GM21423 (cell line): ENCODE measurements at regions not wholly inside any gene's neighbourhood (a gene's known extent, or its start where the extent isn't known, plus 50 kb on each side); places are given as distances from the start of the nearest gene placed in this dataset.
"Not testable (repeated sequence)": the region's sequence is repeated elsewhere in the genome, so short reads cannot be mapped to it uniquely, and the experiment has no call there.

ENCODE experiments used
- ATAC-seq: cut with Tn5 transposase; IDR thresholded peaks from one replicate; pipeline ENCODE4 v1.9.1; 2021; ENCODE audit warnings: mild to moderate bottlenecking, moderate library complexity; ENCODE audit not compliant: unreplicated experiment

DNA sequence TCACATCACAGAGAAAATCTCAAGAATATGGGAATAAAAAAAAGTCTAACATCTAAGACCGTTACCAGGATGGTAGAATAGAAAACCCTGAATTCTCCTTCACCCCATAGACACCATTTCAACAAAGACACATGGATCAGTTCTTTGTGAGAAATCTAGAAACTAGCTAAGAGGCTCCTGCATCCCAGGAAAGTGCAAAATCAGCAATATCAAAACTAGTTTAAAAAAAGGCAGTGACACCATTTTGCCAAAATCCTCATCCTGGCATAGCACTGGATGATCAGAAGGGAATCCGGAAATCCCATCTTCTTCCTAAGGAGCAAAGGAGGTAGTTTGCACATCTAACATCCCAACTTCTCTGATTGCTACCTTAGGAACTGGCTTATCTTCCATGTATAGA is 88.9 kb upstream of the MAGEE2 start:
- no peak for ATAC-seq

DNA sequence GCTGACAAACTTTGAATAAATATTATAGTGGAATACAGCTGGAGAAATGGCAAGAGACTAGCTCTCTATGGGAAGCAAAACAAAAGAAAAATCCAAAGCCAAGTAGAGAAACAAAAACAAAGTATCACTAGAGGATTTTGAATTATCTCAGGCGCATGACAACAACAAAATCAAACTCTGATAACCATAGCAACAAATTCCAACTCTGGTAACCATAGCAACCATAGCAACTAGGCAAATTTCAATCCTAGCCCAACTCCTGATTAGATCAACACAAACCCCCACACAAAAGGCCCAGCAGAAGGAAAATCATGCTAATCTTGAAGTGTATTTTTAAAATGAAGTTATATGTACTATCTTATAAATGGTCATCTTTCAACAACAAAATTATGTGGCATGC is 98.4 kb upstream of the MAGEE2 start:
- no peak for ATAC-seq

DNA sequence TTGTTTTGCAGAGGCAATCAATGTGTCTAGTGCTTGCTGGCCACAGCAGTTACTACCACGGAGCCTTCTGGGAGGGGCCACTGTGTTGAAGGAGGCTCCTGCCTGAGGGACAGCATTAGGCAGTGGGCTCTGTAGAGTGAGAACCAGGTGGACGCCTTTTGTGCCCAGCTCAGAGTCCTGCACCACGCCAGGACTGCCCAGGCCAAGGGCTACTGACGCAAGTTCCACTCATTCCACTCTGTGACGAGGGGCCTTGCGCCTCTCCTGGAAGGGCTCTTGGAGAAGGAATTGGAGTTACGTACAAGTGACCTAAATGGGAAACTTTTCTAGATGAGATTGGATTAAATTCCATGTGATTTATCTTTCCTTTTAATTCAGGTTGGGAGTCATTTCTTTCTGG is 102.8 kb upstream of the MAGEE2 start:
- no peak for ATAC-seq

DNA sequence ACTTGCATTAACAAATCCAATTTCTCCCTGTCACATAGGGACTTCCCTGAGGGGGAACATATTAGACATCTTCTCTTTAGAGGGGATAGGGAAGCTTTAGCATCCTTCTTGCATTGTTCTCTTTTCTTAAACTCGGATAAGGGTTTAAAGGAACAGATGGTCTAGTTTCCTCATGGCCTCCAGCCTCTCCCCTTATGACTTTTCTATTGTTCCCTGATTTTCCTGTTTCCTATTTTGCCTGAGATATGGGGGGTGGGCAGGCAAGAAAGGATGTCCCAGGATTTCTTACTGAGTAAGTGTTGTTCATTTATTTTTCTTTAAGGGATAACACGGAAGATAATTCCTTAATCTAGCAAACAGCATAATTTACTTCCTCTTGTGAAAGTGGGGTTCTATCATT is 107.7 kb upstream of the MAGEE2 start:
- no peak for ATAC-seq

DNA sequence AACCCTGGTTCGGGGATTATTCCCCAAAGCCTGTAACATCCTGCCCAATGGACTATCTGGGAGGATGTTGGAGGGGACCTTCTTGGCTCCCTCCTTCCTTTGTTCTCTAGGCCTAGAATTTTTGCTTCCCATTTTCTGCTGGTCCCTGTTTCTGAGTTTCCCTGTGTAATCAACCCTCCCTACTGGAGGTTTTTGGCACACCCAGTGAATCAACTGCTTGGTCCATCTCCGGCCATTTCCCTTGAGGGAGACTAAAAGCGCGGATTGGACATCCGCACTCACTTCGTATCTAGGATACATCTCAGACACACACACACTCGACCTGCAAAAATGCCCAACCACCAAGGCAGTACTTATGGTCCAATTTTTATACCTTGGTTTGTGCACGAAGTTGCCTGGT is 108.2 kb upstream of the MAGEE2 start:
- ATAC-seq, result no peak

DNA sequence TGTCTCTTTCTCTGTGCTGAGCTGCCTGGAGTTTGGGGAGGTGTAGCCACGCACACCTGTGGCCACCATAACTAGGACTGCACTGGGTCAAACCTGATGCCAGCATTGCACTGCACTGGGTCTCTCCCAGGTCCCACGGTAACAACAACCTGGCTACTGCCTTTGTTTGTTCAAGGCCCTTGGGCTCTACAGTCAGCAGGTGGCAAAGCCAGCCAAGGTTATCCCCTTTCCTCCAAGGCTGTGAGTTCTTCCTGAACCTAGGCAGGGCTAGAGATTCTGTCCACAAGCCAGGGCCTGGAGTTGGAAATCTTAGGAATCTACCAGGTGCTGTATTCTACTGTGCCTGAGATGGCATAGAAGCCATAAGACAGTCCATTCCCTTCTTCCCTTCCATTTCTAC is 126.7 kb upstream of the MAGEE2 start:
- no peak for ATAC-seq

DNA sequence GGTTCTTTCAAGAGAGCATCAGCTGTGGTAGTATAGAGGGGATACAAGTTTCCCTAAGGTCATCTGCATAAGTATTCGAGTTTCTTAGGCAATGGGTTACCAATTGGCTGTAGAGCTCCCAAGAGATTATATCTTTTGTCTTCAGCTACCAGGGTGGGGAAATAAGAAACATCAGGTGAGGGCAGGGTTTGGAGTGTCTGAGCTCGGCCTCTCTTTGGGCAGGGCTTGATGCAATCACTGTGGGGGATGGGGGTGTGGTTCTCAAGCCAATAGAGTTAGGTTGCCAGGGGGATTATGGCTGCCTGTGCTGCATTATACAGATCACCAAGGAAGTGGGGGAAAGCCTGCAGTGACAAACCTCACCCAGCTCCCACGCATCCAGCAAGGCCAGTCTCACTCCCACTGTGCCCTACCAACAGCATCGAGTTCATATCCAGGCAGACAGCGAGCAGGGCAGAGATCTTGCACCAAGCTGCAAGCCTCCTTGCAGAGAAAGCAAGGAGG is 172.1 kb upstream of the MAGEE2 start:
- no peak for ATAC-seq

DNA sequence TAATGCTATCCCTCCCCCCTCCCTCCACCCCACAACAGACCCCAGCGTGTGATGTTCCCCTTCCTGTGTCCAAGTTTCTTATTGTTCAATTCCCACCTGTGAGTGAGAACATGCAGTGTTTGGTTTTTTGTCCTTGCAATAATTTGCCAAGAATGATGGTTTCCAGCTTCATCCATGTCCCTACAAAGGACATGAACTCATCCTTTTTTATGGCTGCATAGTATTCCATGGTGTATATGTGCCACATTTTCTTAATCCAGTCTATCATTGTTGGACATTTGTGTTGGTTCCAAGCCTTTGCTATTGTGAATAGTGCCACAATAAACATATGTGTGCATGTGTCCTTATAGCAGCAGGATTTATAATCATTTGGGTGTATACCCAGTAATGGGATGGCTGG is 176.3 kb upstream of the MAGEE2 start:
- ATAC-seq, result not testable (repeated sequence)

DNA sequence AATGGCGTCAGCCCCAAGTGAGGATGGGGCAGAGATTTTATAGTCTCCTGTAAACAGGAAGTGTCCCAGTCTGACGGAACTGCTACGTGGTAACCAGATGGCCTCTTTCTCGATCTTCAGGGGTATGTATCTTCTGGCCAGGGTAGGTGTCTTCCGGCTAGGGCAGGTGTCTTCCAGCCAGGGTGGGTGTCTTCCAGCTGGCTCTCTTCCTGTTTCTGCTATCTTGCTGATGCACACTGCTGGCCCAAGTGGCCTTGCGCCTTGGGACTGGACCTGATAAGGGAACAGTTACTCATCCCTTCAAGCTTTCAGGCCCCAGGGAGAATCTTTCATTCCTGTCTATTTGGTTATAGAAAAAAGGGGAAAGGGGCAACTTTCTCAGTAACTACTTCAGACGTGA is 178.7 kb upstream of the MAGEE2 start:
- ATAC-seq, result no peak

DNA sequence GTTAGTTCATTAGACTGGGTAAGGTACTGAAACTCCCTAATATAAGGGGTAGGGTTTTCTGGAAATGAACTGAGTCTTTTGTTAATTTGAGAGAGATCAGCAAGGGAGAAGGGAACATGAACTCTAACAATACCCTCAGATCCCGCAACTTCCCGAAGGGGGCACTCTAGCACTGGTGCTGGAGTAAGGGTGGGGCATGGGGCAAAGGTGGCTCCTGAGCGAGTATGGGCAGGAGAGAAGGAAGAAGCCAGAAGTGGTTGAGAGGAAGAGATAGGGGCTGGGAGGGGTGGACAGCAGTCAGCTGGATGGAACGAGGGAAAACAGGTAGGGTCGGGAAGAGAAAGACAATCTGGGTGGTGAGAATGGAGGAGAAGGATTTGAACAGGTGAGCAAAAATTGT is 183.2 kb upstream of the MAGEE2 start:
- no peak for ATAC-seq

DNA sequence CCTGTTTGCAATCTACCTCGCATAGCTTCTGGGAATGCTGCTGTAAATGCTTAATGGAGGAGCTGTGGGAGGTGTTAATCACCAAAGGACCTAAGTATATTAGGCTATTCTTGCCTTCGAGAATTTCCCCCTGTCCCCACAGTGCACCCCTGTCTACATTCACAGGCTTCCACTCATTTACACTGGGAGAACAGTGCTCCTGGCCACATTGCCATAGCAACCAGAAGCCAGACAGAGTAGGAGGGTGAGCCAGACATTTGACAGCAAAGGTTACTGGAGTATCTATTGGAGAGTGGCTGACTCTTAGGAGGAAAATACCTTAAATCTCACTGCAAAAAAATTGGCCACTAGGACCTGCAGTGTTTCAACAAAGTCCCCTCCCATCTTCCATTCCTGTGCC is 185.9 kb upstream of the PBDC1 start:
- no peak for ATAC-seq

DNA sequence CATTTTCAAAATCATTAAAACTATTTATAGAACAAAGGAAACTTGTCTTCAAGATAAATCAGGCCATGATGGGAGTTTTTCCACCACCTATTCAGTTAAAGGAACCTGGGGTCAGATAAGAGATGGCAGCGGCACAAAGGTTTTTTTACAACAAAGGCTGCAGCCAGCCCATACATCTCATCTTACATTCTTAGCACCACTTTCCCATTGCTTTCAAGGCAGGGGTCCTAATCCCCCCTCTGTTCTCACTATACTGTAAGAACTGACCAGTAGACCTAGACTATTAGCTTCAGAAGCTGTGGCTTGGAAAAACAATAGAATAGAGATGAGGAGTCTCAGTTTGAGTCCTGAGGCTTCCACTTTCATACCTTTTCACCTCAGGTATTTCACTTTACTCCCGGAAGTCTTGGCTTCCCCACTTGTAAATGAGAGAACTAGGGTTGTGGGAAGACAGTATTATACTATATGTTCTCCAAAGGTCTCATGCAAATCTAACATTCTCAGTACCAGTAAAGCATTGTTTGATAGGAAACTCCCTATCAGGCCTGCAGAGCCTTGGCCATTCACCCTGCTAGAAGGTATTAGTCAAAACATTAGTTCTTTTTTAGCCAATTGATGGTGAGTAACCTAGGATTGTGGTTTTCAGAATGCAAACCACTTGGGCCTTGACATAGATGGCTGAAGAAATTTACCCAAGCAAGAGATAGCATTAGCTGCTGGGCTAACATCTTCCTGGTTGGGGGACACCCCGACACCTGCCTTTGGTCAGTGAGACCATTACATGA is 182.9 kb upstream of the PBDC1 start:
- ATAC-seq, result peak; percentile 79

DNA sequence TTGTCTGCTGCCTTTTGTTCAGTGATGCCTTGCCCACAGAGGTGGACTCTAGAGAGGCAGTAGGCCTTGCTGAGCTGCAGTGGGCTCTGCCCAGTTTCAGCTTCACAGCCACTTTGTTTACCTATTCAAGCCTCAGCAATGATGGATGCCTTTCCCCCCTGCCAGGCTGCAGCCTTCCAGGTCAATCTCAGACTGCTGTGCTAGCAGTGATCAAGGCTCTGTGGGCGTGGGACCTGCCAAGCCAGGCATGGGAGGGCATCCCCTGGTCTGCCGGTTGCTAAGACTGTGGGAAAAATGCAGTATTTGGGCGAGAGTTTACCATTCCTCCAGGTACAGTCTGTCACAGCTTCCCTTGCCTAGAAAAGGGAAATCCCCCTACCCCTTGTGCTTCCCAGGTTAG is 175.2 kb upstream of the PBDC1 start:
- no peak for ATAC-seq

DNA sequence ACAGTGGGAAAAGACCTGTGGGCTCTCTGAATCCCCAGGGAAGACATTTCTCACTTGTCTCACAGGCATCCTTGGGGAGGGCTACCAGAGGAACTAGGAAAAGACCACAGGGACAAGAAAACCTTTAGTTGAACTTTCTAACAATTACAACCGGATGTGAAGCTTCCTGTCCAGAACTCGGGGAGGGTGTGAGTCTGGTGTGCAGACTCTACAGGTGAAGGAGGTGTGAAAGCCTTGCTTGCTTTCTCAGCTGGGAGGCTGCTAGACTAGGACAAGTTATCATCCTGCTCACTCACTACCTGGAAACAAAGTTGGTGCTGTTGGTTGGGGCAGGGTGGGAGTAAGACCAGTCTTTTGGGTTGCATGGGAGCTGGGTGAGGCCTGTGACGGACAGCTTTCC is 158.5 kb upstream of the PBDC1 start:
- ATAC-seq, result no peak

DNA sequence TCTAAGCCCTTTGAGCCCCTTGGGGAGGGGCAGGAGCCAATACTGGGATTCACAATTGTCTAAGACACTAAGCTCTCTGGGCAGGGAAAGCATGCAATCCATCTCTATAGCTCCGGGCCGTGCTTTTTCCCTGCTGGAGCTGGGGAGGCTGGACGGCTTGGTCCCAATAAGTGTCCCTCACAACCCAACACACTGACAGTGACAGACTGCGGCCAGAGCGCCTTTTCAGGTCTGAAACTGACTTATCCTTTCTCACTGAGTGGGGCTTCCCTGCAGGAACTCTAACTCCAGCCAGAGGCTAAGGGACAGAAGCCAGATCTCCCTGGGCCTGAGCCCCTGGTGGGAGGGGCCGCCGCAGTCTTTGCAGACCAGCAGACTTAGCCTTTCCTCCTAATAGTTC is 146.6 kb upstream of the PBDC1 start:
- ATAC-seq, result no peak

DNA sequence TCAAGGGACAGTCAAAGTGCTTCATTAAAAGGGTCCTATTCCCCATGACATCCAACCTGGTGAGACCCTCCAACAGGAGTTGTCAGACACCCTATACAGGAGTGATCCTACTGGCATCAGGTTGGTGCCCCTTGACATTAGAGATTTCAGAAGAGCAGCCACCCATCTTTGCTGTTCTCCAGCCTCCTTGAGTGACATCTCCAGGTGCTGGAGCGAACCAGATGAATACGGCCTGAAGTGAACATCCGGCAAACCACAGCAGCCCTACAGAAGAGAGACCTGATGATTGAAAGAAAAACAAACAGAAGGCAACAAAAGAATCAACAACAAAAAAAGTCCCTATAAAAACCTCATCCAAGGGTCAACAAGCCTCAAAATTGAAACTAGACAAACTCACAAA is 146.1 kb upstream of the PBDC1 start:
- no peak for ATAC-seq

DNA sequence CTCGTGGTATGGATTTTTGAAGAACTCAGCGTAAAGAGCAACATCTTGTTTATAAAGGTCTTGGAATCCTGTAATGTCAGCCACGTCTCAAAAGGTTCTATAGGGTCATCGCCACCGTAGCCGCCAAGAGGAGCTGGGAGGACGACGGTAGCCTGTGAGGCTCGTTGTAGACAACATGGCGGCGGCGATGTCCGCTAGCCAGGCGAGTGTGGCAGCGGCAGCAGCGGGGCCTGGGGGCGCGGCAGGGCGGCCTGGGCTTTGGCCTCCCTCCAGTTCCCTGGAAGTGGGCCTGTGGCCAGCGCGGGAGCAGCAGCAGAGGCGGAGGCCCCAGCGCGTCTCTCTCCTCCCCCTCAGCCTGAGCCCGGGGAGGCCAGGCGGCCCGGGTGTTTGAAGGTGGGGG is 143.5 kb upstream of the PBDC1 start:
- no peak for ATAC-seq

DNA sequence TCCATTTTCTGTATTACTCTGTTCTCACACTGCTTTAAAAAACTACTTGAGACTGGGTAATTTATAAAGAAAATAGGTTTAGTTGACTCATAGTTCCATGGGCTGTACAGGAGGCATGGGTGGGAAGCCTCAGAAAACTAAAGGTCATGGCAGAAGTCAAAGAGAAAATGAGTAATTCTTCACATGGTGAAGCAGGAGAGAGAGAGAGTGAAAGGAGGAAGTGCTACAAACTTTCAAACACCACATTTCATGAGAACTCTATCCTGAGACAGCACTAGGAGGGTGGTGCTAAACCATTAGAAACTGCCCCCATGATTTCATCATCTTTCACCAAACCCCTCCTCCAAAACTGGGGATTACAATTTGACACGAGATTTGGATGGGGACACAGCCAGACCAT is 108.0 kb upstream of the PBDC1 start:
- no peak for ATAC-seq

DNA sequence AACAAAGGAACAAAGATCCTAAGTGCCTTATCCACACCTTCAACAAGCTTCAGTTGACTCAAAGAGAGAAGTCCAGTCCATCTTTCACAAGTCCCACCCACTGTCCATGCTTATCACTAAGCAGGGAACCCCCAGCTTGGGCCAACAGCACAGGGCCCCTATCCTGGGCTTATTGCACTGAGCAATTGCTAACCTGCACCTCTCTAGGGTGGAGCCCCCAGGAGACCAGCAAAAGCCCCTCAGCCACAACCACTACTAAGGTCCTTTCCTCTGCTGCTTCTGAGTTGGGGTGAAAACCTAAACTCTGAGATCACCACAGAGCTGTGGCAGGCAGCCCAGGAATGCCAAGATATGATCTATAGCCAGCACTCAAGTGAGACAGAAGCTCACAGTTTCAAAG is 96.7 kb upstream of the PBDC1 start:
- ATAC-seq, result no peak

DNA sequence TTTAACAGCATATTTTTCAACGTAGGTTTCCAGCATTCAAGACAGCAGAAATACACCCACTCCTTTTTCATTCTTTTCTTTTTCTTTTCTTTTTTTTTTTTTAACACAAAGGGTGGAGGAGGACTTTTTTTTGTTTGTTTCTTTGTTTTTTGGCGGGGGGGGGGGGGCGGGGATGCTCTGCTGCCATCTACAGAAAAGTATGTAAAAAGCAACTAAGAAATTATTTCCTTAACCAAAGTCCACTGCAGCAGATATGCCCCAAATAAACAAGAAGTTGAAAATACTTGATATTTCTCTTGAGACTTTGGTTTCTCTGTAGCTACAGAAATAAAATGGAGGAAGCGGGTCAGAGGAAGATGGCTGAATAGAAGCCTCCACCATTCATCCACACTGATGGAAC is 63.2 kb upstream of the PBDC1 start:
- no peak for ATAC-seq
